ENCODE measurements at regions not wholly inside any gene's neighbourhood (a gene's known extent, or its start where the extent isn't known, plus 50 kb on each side); places are given as distances from the start of the nearest gene placed in this dataset.
A peak's percentile ranks its signal among the peaks of the same experiment; 100 is the strongest.

- no peak for DNase-seq (ENCODE audit: low read depth, low spot score)
These were observed 341.3 kb downstream of the FOXA2 start for GRCh38 chr20:22243067-22243466.

- DNase-seq (ENCODE audit: low read depth, low spot score) = no peak
These were observed 342.8 kb downstream of the FOXA2 start for GRCh38 chr20:22241609-22242008.

- no peak for DNase-seq (ENCODE audit: low read depth, low spot score)
These were observed 351.4 kb downstream of the FOXA2 start for GRCh38 chr20:22232923-22233322.

GRCh38 chr20:22232473-22232872 is 351.9 kb downstream of the FOXA2 start:
- no peak for DNase-seq (ENCODE audit: low read depth, low spot score)

GRCh38 chr20:22226849-22227700 is 357.3 kb downstream of the FOXA2 start:
- DNase-seq (ENCODE audit: low read depth, low spot score) = no peak

- DNase-seq (ENCODE audit: low read depth, low spot score) = no peak
These were observed 361.1 kb downstream of the FOXA2 start for GRCh38 chr20:22223236-22223635.

- DNase-seq (ENCODE audit: low read depth, low spot score) = no peak
These were observed 366.5 kb downstream of the FOXA2 start for GRCh38 chr20:22217712-22218352.

- DNase-seq (ENCODE audit: low read depth, low spot score) = no peak
These were observed 367.4 kb downstream of the FOXA2 start for GRCh38 chr20:22216984-22217383.

GRCh38 chr20:22214296-22214695 is 370.1 kb downstream of the FOXA2 start:
- no peak for DNase-seq (ENCODE audit: low read depth, low spot score)

- DNase-seq (ENCODE audit: low read depth, low spot score) = no peak
These were observed 371.1 kb downstream of the FOXA2 start for GRCh38 chr20:22213271-22213670.

GRCh38 chr20:22207280-22207679 is 377.1 kb downstream of the FOXA2 start:
- no peak for DNase-seq (ENCODE audit: low read depth, low spot score)

- DNase-seq (ENCODE audit: low read depth, low spot score) = no peak
These were observed 379.6 kb downstream of the FOXA2 start for GRCh38 chr20:22204801-22205200.

- no peak for DNase-seq (ENCODE audit: low read depth, low spot score)
These were observed 402.2 kb downstream of the FOXA2 start for GRCh38 chr20:22182148-22182547.

- no peak for DNase-seq (ENCODE audit: low read depth, low spot score)
These were observed 404.1 kb downstream of the FOXA2 start for GRCh38 chr20:22180244-22180643.

GRCh38 chr20:22160101-22160652 is 424.2 kb downstream of the FOXA2 start:
- DNase-seq (ENCODE audit: low read depth, low spot score) = no peak

- no peak for DNase-seq (ENCODE audit: low read depth, low spot score)
These were observed 425.1 kb downstream of the FOXA2 start for GRCh38 chr20:22159276-22159675.

- DNase-seq (ENCODE audit: low read depth, low spot score) = no peak
These were observed 422.1 kb downstream of the PAX1 start for GRCh38 chr20:22127587-22127986.

- DNase-seq (ENCODE audit: low read depth, low spot score) = peak; percentile 26
These were observed 401.0 kb downstream of the PAX1 start for GRCh38 chr20:22106308-22106938.

- no peak for DNase-seq (ENCODE audit: low read depth, low spot score)
These were observed 396.1 kb downstream of the PAX1 start for GRCh38 chr20:22101606-22102005.

GRCh38 chr20:22100686-22101085 is 395.2 kb downstream of the PAX1 start:
- DNase-seq (ENCODE audit: low read depth, low spot score) = no peak

GRCh38 chr20:22099348-22099747 is 393.9 kb downstream of the PAX1 start:
- DNase-seq (ENCODE audit: low read depth, low spot score) = no peak

GRCh38 chr20:22098511-22098910 is 393.0 kb downstream of the PAX1 start:
- no peak for DNase-seq (ENCODE audit: low read depth, low spot score)

Data from ELF-1 (cell line).